Left lung (tissue), 4 donors: ENCODE measurements at regions not wholly inside any gene's neighbourhood (a gene's known extent, or its start where the extent isn't known, plus 50 kb on each side); places are given as distances from the start of the nearest gene placed in this dataset.
A peak's percentile ranks its signal among the peaks of the same experiment; 100 is the strongest.

ENCODE experiments used
- ATAC-seq: fragments of 200-7000 bp; cut with Tn5 transposase; one replicate; pipeline ENCODE4 v1.9.1; 2020; ENCODE audit warnings: moderate library complexity
- DNase-seq, 4 donors: peaks; one replicate each; pipeline ENCODE4 v3.0.0-alpha.2; 2013 to 2020
- H3K27ac ChIP-seq, 2 donors: fragments of 200-600 bp; sonication (generic) in 1 of 2; one replicate each; pipeline versions ENCODE4 v1.5.0 to v1.8.0; 2020 to 2021
- H3K27me3 ChIP-seq, 2 donors: fragments of 200-600 bp; sonication (generic) in 1 of 2; one replicate each; pipeline versions ENCODE4 v1.5.0 to v1.8.0; 2020 to 2021
- H3K36me3 ChIP-seq, 2 donors: fragments of 200-600 bp; sonication (generic) in 1 of 2; one replicate each; pipeline versions ENCODE4 v1.5.0 to v1.8.0; 2020 to 2021
- H3K4me1 ChIP-seq, 2 donors: fragments of 200-600 bp; one replicate each; pipeline ENCODE4 v1.8.0; 2021
- H3K4me3 ChIP-seq, 2 donors: fragments of 200-600 bp; sonication (generic) in 1 of 2; one replicate each; pipeline versions ENCODE4 v1.5.0 to v1.8.0; 2020 to 2021; ENCODE audit warnings: mild to moderate bottlenecking in 1 of 2
- H3K9me3 ChIP-seq, 2 donors: fragments of 200-600 bp; sonication (generic) in 1 of 2; one replicate each; pipeline versions ENCODE4 v1.5.0 to v1.8.0; 2020 to 2021
- intact Hi-C, 2 donors: fragments of 100-400 bp; cut with DNase I; formaldehyde crosslinking; loops; one replicate each; pipeline versions ENCODE4 v1.11.2 to v1.14.2; 2022
- TF ChIP-seq, protein P1 (sequence below), 2 donors: fragments of 200-600 bp; sonication (generic) in 1 of 2; IDR thresholded peaks; one replicate each; pipeline versions ENCODE4 v1.5.0 to v1.8.0; 2021; ENCODE audit warnings: antibody characterized with exemption in 2 of 2
- donor health status: DM: no; HTN: yes; CAD: no.
- donor health status: DM: no; HTN: no; CAD: no.

GRCh38 chr2:56565143-56565542 lies 381.4 kb downstream of the CCDC85A start:
- TF ChIP-seq, protein P1, sequence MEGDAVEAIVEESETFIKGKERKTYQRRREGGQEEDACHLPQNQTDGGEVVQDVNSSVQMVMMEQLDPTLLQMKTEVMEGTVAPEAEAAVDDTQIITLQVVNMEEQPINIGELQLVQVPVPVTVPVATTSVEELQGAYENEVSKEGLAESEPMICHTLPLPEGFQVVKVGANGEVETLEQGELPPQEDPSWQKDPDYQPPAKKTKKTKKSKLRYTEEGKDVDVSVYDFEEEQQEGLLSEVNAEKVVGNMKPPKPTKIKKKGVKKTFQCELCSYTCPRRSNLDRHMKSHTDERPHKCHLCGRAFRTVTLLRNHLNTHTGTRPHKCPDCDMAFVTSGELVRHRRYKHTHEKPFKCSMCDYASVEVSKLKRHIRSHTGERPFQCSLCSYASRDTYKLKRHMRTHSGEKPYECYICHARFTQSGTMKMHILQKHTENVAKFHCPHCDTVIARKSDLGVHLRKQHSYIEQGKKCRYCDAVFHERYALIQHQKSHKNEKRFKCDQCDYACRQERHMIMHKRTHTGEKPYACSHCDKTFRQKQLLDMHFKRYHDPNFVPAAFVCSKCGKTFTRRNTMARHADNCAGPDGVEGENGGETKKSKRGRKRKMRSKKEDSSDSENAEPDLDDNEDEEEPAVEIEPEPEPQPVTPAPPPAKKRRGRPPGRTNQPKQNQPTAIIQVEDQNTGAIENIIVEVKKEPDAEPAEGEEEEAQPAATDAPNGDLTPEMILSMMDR (IDR thresholded peaks at IDR 0.05), result no peak
- ATAC-seq, result no peak
- intact Hi-C loops, result no loop called here
- Histone ChIP-seq H3K4me3 (no peak overlapping the region), H3K27me3 (no peaks in the 10 kb centered on the region), H3K27ac (no peak overlapping the region), H3K36me3 (no peaks in the 10 kb centered on the region), H3K4me1 (no peaks in the 10 kb centered on the region), H3K9me3 (peaks cover 0 to 4% of the 10 kb centered on the region in 2 donors)
- DNase-seq, result no peak

- TF ChIP-seq, protein P1 (IDR thresholded peaks at IDR 0.05), result no peak
- intact Hi-C loops, result no loop called here
- no peak for DNase-seq
- no peak for ATAC-seq
- H3K27me3 ChIP-seq, result no peaks in the 10 kb centered on the region
- peaks cover 0 to 8% of the 10 kb centered on the region in 2 donors for H3K9me3 ChIP-seq
- no peak overlapping the region for H3K27ac ChIP-seq
- H3K4me1 ChIP-seq, result no peaks in the 10 kb centered on the region
- H3K36me3 ChIP-seq, result no peaks in the 10 kb centered on the region
- H3K4me3 ChIP-seq, result no peak overlapping the region
Measured at GRCh38 chr2:56571074-56571473, 387.3 kb downstream of the CCDC85A start.

DNA sequence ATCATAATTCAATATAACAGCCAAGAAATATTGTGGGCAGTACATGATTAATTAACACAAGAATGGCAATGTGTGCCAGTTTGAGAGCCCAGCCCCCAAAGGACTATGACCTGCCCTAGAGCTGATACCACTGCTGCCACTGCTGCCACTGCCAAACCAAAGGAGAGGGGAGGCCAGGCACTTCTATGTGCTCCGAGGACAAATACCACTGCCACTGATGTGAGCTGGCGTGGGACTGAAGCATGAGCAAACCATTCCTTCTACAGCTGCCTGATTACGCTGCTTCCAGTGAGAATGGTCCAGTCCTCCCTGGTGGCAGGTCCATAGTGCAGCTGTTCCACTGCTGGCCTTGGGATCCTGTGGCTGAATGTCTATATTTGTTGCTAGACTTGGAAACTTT lies 392.2 kb downstream of the CCDC85A start:
- H3K27ac ChIP-seq, result no peak overlapping the region
- H3K9me3 ChIP-seq, result peaks cover 0 to 19% of the 10 kb centered on the region in 2 donors
- ATAC-seq, result no peak
- intact Hi-C loops, result no loop called here
- H3K4me3 ChIP-seq, result no peak overlapping the region
- no peaks in the 10 kb centered on the region for H3K4me1 ChIP-seq
- no peaks in the 10 kb centered on the region for H3K36me3 ChIP-seq
- peak in 1 of 4 donors; percentile 10 for DNase-seq
- TF ChIP-seq, protein P1 (IDR thresholded peaks at IDR 0.05), result no peak
- no peaks in the 10 kb centered on the region for H3K27me3 ChIP-seq

DNA sequence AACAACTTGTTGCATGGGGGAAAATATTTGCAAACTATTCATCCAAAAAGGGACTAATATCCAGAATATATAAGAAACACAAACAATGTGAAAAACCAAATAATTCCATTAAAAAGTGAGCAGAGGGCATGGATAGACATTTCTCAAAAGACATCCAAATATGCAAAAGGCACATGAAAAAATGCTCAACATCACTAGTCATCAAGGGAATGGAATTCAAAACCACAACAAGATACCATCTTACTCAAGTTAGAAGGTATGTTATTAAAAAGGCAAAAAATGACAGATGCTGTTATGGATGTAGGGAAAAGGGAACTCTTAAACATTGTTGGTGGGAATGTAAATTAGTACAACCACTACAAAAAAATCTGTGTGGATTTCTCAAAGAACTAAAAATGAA lies 396.5 kb downstream of the CCDC85A start:
- no peak for ATAC-seq

DNA sequence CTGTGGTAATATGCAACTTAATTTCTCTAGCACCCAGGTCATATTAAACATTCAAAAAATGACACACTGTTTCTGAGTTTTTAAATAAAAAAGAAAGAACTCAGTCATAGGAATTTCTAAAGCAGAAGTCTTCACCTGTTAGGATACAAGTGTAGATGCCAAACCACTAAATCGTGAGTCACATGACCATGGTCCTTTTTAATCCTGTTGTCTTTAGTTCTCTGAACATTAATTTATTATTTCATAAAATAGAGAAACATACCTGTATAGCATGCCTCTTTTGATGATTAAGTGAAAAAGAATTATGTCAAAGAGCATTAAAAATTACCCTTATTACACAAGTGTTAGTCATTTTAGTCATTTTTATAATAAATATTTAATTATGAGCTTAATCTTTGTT lies 398.8 kb downstream of the CCDC85A start:
- ATAC-seq, result no peak
- Histone ChIP-seq H3K27me3 (no peaks in the 10 kb centered on the region), H3K36me3 (no peaks in the 10 kb centered on the region), H3K9me3 (no peaks in the 10 kb centered on the region), H3K27ac (no peak overlapping the region), H3K4me3 (no peak overlapping the region), H3K4me1 (no peaks in the 10 kb centered on the region)
- DNase-seq, result no peak
- intact Hi-C loops, result no loop called here
- TF ChIP-seq, protein P1 (IDR thresholded peaks at IDR 0.05), result no peak

More for the DNA sequence above, 396.5 kb downstream of the CCDC85A start:
- H3K9me3 ChIP-seq, result peaks cover 0 to 18% of the 10 kb centered on the region in 2 donors
- TF ChIP-seq, protein P1 (IDR thresholded peaks at IDR 0.05), result no peak
- no peaks in the 10 kb centered on the region for H3K27me3 ChIP-seq
- intact Hi-C loops, result no loop called here
- H3K36me3 ChIP-seq, result no peaks in the 10 kb centered on the region
- no peak overlapping the region for H3K4me3 ChIP-seq
- no peaks in the 10 kb centered on the region for H3K4me1 ChIP-seq
- no peak for DNase-seq
- H3K27ac ChIP-seq, result no peak overlapping the region
